Thyroid gland (tissue), 4 donors: ENCODE measurements at regions not wholly inside any gene's neighbourhood (a gene's known extent, or its start where the extent isn't known, plus 50 kb on each side); places are given as distances from the start of the nearest gene placed in this dataset.
"Not testable (repeated sequence)": the region's sequence is repeated elsewhere in the genome, so short reads cannot be mapped to it uniquely, and the experiment has no call there.

Experiments
- DNase-seq, 2 donors: peaks; one replicate each; pipeline ENCODE4 v3.0.0-alpha.2; 2019
- H3K27ac ChIP-seq, 3 donors: fragments of 200-600 bp; sonication (generic); 1 replicate in 2 of 3; 2 replicates in 1 of 3; pipeline ENCODE4 v1.5.1; 2016 to 2019; ENCODE audit warnings: mild to moderate bottlenecking in 1 of 3, moderate library complexity in 1 of 3
- H3K27me3 ChIP-seq: fragments of 200-600 bp; sonication (generic); one replicate; pipeline ENCODE4 v1.5.1; 2019
- H3K36me3 ChIP-seq, 2 donors: fragments of 200-600 bp; sonication (generic); one replicate each; pipeline ENCODE4 v1.5.1; 2016 to 2019
- H3K4me1 ChIP-seq, 2 donors: fragments of 200-600 bp; sonication (generic); one replicate each; pipeline ENCODE4 v1.5.1; 2017 to 2019
- H3K4me3 ChIP-seq, 3 donors: fragments of 200-600 bp; sonication (generic); replicated peaks in 1 of 3; 1 replicate in 2 of 3; 2 replicates in 1 of 3; pipeline ENCODE4 v1.5.1; 2016; ENCODE audit warnings: mild to moderate bottlenecking in 1 of 3
- H3K9me3 ChIP-seq: fragments of 200-600 bp; sonication (generic); one replicate; pipeline ENCODE4 v1.5.1; 2017
- POLR2A ChIP-seq, 2 donors: fragments of 450-650 bp; IDR thresholded peaks; one replicate each; pipeline ENCODE4 v1.6.1; 2017; ENCODE audit warnings: antibody characterized with exemption in 2 of 2, mild to moderate bottlenecking in 2 of 2, moderate library complexity in 1 of 2
- WGBS, 2 donors: methylation state at CpG; one replicate each; pipeline ENCODE4 v1.1.5; 2017; 5-methylcytosine and 5-hydroxymethylcytosine counted together
- intact Hi-C: fragments of 100-400 bp; cut with DNase I; formaldehyde crosslinking; loops from one replicate; pipeline ENCODE4 v1.15.1; 2023
- TF ChIP-seq, protein P1 (sequence below), 6 experiments: fragments of 200-600 bp in 3 of 6; fragments of 450-650 bp in 3 of 6; sonication (generic) in 3 of 6; IDR thresholded peaks; one replicate each; pipeline ENCODE4 v1.5.1; 2016 to 2019; ENCODE audit warnings: antibody characterized with exemption in 6 of 6, mild to moderate bottlenecking in 2 of 6, inconsistent platforms in 1 of 6, moderate library complexity in 1 of 6

DNA sequence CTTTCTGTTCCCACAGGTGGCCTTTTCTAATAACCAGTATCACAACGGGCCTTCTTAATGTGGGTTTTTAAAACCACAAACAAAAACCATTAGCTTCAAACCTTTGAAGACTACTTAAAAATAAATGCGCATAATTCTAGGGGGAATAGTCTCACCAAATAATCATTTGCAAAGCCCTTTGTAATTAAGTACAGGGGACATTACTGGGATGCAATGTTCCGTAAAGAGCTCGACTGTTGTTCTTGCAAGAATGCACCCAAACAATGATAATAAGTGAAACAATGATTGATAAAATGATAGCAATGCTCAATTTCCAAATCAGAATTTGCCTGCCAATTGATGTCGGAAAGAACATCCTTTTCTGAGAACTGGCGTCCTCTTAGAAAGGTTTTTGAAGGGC lies 589.1 kb upstream of the ADARB2 start:
- TF ChIP-seq, protein P1, sequence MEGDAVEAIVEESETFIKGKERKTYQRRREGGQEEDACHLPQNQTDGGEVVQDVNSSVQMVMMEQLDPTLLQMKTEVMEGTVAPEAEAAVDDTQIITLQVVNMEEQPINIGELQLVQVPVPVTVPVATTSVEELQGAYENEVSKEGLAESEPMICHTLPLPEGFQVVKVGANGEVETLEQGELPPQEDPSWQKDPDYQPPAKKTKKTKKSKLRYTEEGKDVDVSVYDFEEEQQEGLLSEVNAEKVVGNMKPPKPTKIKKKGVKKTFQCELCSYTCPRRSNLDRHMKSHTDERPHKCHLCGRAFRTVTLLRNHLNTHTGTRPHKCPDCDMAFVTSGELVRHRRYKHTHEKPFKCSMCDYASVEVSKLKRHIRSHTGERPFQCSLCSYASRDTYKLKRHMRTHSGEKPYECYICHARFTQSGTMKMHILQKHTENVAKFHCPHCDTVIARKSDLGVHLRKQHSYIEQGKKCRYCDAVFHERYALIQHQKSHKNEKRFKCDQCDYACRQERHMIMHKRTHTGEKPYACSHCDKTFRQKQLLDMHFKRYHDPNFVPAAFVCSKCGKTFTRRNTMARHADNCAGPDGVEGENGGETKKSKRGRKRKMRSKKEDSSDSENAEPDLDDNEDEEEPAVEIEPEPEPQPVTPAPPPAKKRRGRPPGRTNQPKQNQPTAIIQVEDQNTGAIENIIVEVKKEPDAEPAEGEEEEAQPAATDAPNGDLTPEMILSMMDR (IDR thresholded peaks at IDR 0.05), result no peak
- TF ChIP-seq POLR2A (IDR thresholded peaks at IDR 0.05), result no peak
- no peaks in the 10 kb centered on the region for H3K36me3 ChIP-seq
- H3K4me1 ChIP-seq, result no peaks in the 10 kb centered on the region
- H3K4me3 ChIP-seq, result no peak overlapping the region
- DNase-seq, result no peak
- WGBS, 2 donors, result 80% methylated on average over 6 of the region's 6 CpGs
- no peaks in the 10 kb centered on the region for H3K27me3 ChIP-seq
- no peak overlapping the region for H3K27ac ChIP-seq
- H3K9me3 ChIP-seq, result no peaks in the 10 kb centered on the region
- intact Hi-C loops, result no loop called here

DNA sequence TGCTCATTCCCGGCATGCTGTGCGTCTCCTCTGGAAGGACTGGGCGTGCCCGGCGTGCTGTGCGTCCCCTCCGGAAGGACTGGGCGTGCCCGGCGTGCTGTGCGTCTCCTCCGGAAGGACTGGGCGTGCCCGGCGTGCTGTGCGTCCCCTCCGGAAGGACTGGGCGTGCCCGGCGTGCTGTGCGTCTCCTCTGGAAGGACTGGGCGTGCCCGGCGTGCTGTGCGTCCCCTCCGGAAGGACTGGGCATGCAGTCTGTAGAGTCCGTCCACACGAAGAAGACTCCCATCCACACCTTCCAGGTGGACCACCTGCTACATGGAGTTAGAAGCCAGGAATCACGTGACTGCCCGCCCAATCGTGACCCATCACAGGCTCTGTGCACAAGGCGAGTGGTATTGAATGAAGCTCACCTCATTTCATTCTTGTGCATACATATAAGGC lies 577.7 kb upstream of the ADARB2 start:
- intact Hi-C loops, H3K4me3 ChIP-seq, DNase-seq, H3K36me3 ChIP-seq, H3K4me1 ChIP-seq, H3K27me3 ChIP-seq, H3K9me3 ChIP-seq, H3K27ac ChIP-seq: not testable (repeated sequence)
- 92 to 93% methylated on average over 24 to 27 of the region's 32 CpGs for WGBS, 2 donors

DNA sequence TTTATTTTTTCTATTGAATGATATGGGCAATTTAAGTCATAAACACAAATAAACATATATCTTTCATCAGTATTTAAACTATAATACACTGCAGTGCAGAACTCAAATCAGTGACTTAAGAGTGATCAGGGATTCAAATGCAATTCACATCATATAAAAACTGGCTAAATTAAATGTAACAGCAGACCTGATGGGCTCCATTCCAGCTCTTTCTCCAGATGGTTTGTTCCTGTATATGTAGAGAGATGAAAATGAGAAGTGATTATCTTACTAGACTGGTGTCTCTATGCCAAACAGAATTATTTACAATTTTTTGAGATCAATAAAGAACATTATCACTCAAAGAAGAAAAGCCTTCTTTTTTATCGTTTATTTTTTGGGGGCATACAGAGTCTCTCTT lies 568.8 kb upstream of the ADARB2 start:
- H3K4me3 ChIP-seq, result no peak overlapping the region
- DNase-seq, result no peak
- no peak overlapping the region for H3K27ac ChIP-seq
- 89 to 93% methylated on average over 1 of the region's 1 CpG for WGBS, 2 donors
- no peak for TF ChIP-seq POLR2A (IDR thresholded peaks at IDR 0.05)
- TF ChIP-seq, protein P1 (IDR thresholded peaks at IDR 0.05), result no peak
- no peaks in the 10 kb centered on the region for H3K9me3 ChIP-seq
- no peaks in the 10 kb centered on the region for H3K36me3 ChIP-seq
- no peaks in the 10 kb centered on the region for H3K27me3 ChIP-seq
- intact Hi-C loops, result no loop called here
- H3K4me1 ChIP-seq, result no peaks in the 10 kb centered on the region

DNA sequence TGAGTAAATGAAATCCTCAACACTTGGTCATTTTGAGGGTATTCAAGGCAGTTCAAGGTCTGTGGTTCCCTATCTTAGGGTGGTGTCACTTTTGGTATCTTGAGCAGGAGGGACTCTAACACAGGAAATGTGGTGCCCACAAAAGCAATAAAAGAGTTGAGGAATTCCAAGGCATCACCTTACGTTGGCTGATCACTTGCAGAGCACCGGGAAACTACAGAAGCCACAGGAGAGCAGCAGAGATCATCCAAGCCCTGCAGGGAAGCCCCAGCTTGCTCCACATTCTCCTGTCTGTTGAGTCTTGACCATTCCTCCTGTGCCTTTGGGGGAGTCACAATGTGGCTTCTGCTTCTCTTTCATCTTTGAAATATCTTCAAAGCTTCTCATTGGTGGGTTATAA lies 565.8 kb upstream of the ADARB2 start:
- TF ChIP-seq, protein P1 (IDR thresholded peaks at IDR 0.05), result no peak
- no peak for TF ChIP-seq POLR2A (IDR thresholded peaks at IDR 0.05)

DNA sequence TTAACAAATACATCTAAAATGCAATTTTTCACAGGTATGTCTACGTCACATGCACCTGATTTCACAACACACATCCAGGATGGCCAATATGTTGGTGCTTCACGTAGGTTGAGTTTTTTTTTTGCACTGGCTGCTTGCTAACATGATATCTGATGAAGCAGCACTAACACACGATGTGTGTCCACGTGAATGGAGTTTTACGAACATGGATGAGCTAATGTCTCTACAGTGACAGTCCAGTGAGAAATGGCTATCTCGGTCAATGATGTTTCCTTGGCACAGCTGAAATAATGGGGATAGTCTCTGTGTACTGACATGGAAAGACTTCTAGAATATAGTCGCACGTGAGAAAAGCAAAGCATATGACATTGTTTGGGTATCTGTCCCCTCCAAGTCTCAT lies 563.9 kb upstream of the ADARB2 start:
- no peak for DNase-seq
- Histone ChIP-seq H3K4me1 (no peaks in the 10 kb centered on the region), H3K36me3 (no peaks in the 10 kb centered on the region), H3K4me3 (no peak overlapping the region), H3K9me3 (no peaks in the 10 kb centered on the region), H3K27ac (no peak overlapping the region), H3K27me3 (no peaks in the 10 kb centered on the region)
- WGBS, 2 donors, result 91 to 94% methylated on average over 8 of the region's 8 CpGs
- intact Hi-C loops, result no loop called here
- TF ChIP-seq, protein P1 (IDR thresholded peaks at IDR 0.05), result no peak
- TF ChIP-seq POLR2A (IDR thresholded peaks at IDR 0.05), result no peak

More for the DNA sequence above, 565.8 kb upstream of the ADARB2 start:
- H3K27me3 ChIP-seq, result no peaks in the 10 kb centered on the region
- intact Hi-C loops, result no loop called here
- no peaks in the 10 kb centered on the region for H3K36me3 ChIP-seq
- no peaks in the 10 kb centered on the region for H3K9me3 ChIP-seq
- no peak overlapping the region for H3K4me3 ChIP-seq
- no peaks in the 10 kb centered on the region for H3K4me1 ChIP-seq
- 74 to 79% methylated on average over 2 of the region's 2 CpGs for WGBS, 2 donors
- H3K27ac ChIP-seq, result no peak overlapping the region
- no peak for DNase-seq

DNA sequence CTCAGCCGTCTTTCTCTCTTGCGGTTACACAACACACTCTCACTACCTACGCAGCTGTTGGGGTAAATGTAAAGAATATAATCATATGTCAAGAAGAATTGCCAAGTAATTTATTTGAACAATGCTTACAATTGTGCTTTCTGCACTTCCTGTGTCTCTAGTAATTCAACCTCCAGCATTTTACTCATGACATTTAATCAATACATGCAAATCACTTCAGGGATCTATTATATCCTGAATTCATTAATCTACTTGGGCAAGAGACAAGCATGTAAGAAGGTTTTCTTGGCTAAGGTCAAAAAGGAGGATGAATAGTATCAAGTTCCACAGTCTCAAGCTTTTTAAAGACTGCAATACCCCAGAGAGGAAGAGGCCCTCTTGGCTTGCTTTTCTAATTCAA lies 562.9 kb upstream of the ADARB2 start:
- H3K27me3 ChIP-seq, result no peaks in the 10 kb centered on the region
- H3K9me3 ChIP-seq, result no peaks in the 10 kb centered on the region
- no peaks in the 10 kb centered on the region for H3K4me1 ChIP-seq
- H3K36me3 ChIP-seq, result no peaks in the 10 kb centered on the region
- no peak overlapping the region for H3K4me3 ChIP-seq
- WGBS, 2 donors, result 71 to 77% methylated on average over 3 of the region's 3 CpGs
- TF ChIP-seq POLR2A (IDR thresholded peaks at IDR 0.05), result no peak
- TF ChIP-seq, protein P1 (IDR thresholded peaks at IDR 0.05), result no peak
- intact Hi-C loops, result no loop called here
- H3K27ac ChIP-seq, result no peak overlapping the region
- DNase-seq, result no peak
